Endodermal cell (in vitro differentiated cells): ENCODE measurements at regions not wholly inside any gene's neighbourhood (a gene's known extent, or its start where the extent isn't known, plus 50 kb on each side); places are given as distances from the start of the nearest gene placed in this dataset.

Source experiments
- DNase-seq: peaks from one replicate; pipeline ENCODE4 v3.0.0-alpha.2; 2017
- H3K27ac ChIP-seq: 2 replicates; pipeline ENCODE4 v1.5.1; 2013; ENCODE audit warnings: mild to moderate bottlenecking, low read depth, low read length, moderate library complexity
- H3K27me3 ChIP-seq: 2 replicates; pipeline ENCODE4 v1.6.1; 2013; ENCODE audit warnings: mild to moderate bottlenecking, low read length, moderate library complexity; ENCODE audit not compliant: insufficient read depth, control insufficient read depth, poor library complexity, severe bottlenecking
- H3K36me3 ChIP-seq: 2 replicates; pipeline ENCODE4 v1.7.0; 2013; ENCODE audit warnings: mild to moderate bottlenecking, low read length, moderate library complexity; ENCODE audit not compliant: control insufficient read depth, insufficient read depth
- H3K4me1 ChIP-seq: one replicate; pipeline ENCODE4 v1.7.0; 2013; ENCODE audit warnings: low read length; ENCODE audit not compliant: control insufficient read depth, insufficient read depth
- H3K4me3 ChIP-seq: 2 replicates; pipeline ENCODE4 v1.5.1; 2013; ENCODE audit warnings: mild to moderate bottlenecking, low read length, moderate library complexity
- H3K9ac ChIP-seq: 2 replicates; pipeline ENCODE4 v1.6.1; 2013; ENCODE audit warnings: mild to moderate bottlenecking, low read length, moderate library complexity; ENCODE audit not compliant: poor library complexity, severe bottlenecking; ENCODE audit errors: extremely low read depth
- H3K9me3 ChIP-seq: 2 replicates; pipeline ENCODE4 v1.6.1; 2013; ENCODE audit warnings: mild to moderate bottlenecking, low read length, moderate library complexity; ENCODE audit not compliant: control insufficient read depth
- H3K27ac Mint-ChIP-seq: 2 replicates; pipeline ENCODE4 v1.8.0; 2020; ENCODE audit warnings: mixed read lengths
- H3K27me3 Mint-ChIP-seq: 2 replicates; pipeline ENCODE4 v1.8.0; 2021; ENCODE audit warnings: mild to moderate bottlenecking, mixed read lengths; ENCODE audit not compliant: insufficient read depth
- H3K36me3 Mint-ChIP-seq: 2 replicates; pipeline ENCODE4 v1.8.0; 2020; ENCODE audit warnings: low read depth, mixed read lengths
- H3K4me1 Mint-ChIP-seq: 2 replicates; pipeline ENCODE4 v1.8.0; 2020; ENCODE audit warnings: mixed read lengths
- H3K4me3 Mint-ChIP-seq: 2 replicates; pipeline ENCODE4 v1.8.0; 2020; ENCODE audit warnings: mild to moderate bottlenecking, moderate library complexity, mixed read lengths
- H3K9me3 Mint-ChIP-seq: 2 replicates; pipeline ENCODE4 v1.8.0; 2020; ENCODE audit warnings: mild to moderate bottlenecking, mixed read lengths
- WGBS, 2 experiments: methylation state at CpG; one replicate each; pipeline versions ENCODE4 v1.1.5 to v1.1.7; 2013; ENCODE audit warnings: missing lambda C conversion rate in 2 of 2, mixed read lengths in 1 of 2; ENCODE audit not compliant: insufficient coverage in 1 of 2, insufficient read length in 1 of 2; 5-methylcytosine and 5-hydroxymethylcytosine counted together
- TF ChIP-seq, protein P1 (sequence below): fragments of 200-600 bp; sonication (generic); conservative IDR thresholded peaks from 2 replicates; pipeline ENCODE4 v1.5.0; 2021; ENCODE audit warnings: antibody characterized with exemption, mild to moderate bottlenecking

DNA sequence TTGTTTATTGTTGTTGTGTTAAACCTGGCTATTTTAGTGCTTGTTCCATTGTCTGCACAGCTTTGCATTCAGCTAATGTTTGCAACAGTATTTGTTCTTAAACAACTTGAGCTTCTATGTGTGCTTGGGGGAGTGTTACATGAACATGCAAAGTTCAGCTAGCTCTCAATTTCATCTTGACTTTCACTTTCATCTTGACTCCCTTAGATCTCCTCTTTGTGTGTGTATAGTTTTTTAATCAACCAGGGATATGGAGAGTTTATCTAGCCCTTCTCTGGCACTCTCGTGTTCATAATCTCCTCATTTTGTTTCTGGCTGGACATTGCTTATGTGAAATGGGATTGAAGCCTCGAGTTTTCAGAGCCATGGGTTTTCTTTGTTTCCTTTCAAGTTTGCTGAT, 212.4 kb upstream of the ZBTB20 start:
- WGBS, 2 experiments = 87 to 88% methylated on average over 1 to 2 of the region's 2 CpGs
- Histone ChIP-seq H3K4me3 (no peak overlapping the region), H3K9me3 (no peaks in the 10 kb centered on the region), H3K36me3 (no peaks in the 10 kb centered on the region), H3K4me1 (no peaks in the 10 kb centered on the region), H3K9ac (no peak overlapping the region), H3K27me3 (no peaks in the 10 kb centered on the region), H3K27ac (no peak overlapping the region)
- Mint-ChIP-seq H3K4me1 (peaks cover 21% of the 10 kb centered on the region), H3K27me3 (no peaks in the 10 kb centered on the region), H3K4me3 (no peak overlapping the region), H3K36me3 (no peaks in the 10 kb centered on the region), H3K27ac (no peak overlapping the region), H3K9me3 (peaks cover 3% of the 10 kb centered on the region)
- TF ChIP-seq, protein P1, sequence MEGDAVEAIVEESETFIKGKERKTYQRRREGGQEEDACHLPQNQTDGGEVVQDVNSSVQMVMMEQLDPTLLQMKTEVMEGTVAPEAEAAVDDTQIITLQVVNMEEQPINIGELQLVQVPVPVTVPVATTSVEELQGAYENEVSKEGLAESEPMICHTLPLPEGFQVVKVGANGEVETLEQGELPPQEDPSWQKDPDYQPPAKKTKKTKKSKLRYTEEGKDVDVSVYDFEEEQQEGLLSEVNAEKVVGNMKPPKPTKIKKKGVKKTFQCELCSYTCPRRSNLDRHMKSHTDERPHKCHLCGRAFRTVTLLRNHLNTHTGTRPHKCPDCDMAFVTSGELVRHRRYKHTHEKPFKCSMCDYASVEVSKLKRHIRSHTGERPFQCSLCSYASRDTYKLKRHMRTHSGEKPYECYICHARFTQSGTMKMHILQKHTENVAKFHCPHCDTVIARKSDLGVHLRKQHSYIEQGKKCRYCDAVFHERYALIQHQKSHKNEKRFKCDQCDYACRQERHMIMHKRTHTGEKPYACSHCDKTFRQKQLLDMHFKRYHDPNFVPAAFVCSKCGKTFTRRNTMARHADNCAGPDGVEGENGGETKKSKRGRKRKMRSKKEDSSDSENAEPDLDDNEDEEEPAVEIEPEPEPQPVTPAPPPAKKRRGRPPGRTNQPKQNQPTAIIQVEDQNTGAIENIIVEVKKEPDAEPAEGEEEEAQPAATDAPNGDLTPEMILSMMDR = no peak
- DNase-seq = no peak

DNA sequence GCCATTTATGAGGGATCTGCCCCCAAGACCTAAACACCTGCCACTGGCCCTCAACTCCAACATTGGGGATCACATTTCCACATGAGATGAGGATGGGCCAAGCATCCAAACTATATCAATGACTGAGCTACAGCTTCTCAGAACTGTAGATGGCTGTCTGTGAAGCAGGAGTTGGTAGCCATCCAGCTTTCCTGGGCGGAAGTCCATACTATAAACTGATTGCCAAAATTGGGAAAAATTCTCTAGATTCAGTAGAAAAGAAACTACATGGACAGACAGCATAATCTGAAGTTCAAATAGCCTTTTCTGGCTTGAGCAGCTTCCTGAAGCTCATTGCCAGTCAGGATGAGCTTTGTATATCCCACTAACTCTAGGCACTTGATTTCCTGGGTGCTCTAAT, 214.7 kb upstream of the ZBTB20 start:
- TF ChIP-seq, protein P1 = no peak
- Histone ChIP-seq H3K36me3 (no peaks in the 10 kb centered on the region), H3K4me1 (no peaks in the 10 kb centered on the region), H3K27ac (no peak overlapping the region), H3K9ac (no peak overlapping the region), H3K27me3 (no peaks in the 10 kb centered on the region), H3K4me3 (no peak overlapping the region), H3K9me3 (no peaks in the 10 kb centered on the region)
- no peak overlapping the region for H3K4me3 Mint-ChIP-seq
- H3K4me1 Mint-ChIP-seq = peaks cover 21% of the 10 kb centered on the region
- no peaks in the 10 kb centered on the region for H3K36me3 Mint-ChIP-seq
- no peak for DNase-seq
- no peaks in the 10 kb centered on the region for H3K27me3 Mint-ChIP-seq
- H3K9me3 Mint-ChIP-seq = peaks cover 9% of the 10 kb centered on the region
- 85 to 100% methylated on average over 1 of the region's 1 CpG for WGBS, 2 experiments
- no peak overlapping the region for H3K27ac Mint-ChIP-seq

DNA sequence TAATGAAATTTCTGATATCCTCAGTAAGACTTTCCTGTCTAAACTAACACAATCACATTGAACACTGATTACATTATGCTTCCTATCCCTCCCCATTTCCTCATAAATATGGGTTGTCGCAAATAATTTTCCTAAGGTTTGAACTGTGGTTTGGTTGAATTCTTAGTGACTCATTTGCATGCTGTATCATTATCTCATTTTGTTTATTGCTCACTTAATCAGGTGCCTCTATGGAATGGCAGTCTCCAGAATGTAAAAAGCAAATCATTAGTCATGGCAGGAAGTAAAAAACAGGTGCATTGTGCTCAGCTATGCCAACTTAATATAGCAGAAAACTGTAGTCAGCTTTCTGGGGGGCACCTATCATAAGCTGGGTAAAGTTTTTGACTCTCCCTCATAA, 216.0 kb upstream of the ZBTB20 start:
- Histone ChIP-seq H3K36me3 (no peaks in the 10 kb centered on the region), H3K9me3 (no peaks in the 10 kb centered on the region), H3K27ac (no peak overlapping the region), H3K4me3 (no peak overlapping the region), H3K27me3 (no peaks in the 10 kb centered on the region), H3K4me1 (no peaks in the 10 kb centered on the region), H3K9ac (no peak overlapping the region)
- no peak overlapping the region for H3K4me3 Mint-ChIP-seq
- DNase-seq = no peak
- no peaks in the 10 kb centered on the region for H3K27me3 Mint-ChIP-seq
- no peaks in the 10 kb centered on the region for H3K36me3 Mint-ChIP-seq
- WGBS, 2 experiments = 100% methylated on average over 1 of the region's 1 CpG; no CpG with 5 or more reads in 1 of the 2 experiments
- peaks cover 15% of the 10 kb centered on the region for H3K4me1 Mint-ChIP-seq
- TF ChIP-seq, protein P1 = no peak
- H3K27ac Mint-ChIP-seq = no peak overlapping the region
- H3K9me3 Mint-ChIP-seq = peaks cover 9% of the 10 kb centered on the region
